ENCODE measurements at regions not wholly inside any gene's neighbourhood (a gene's known extent, or its start where the extent isn't known, plus 50 kb on each side); places are given as distances from the start of the nearest gene placed in this dataset.

GRCh38 chr15:62593681-62594399 lies 428.8 kb upstream of the C2CD4B start:
- H3K4me3 Mint-ChIP-seq (ENCODE audit: unreplicated experiment): no peak overlapping the region
- DNase-seq (ENCODE audit: extremely low spot score, unreplicated experiment): no peak
- TF ChIP-seq, protein P1, sequence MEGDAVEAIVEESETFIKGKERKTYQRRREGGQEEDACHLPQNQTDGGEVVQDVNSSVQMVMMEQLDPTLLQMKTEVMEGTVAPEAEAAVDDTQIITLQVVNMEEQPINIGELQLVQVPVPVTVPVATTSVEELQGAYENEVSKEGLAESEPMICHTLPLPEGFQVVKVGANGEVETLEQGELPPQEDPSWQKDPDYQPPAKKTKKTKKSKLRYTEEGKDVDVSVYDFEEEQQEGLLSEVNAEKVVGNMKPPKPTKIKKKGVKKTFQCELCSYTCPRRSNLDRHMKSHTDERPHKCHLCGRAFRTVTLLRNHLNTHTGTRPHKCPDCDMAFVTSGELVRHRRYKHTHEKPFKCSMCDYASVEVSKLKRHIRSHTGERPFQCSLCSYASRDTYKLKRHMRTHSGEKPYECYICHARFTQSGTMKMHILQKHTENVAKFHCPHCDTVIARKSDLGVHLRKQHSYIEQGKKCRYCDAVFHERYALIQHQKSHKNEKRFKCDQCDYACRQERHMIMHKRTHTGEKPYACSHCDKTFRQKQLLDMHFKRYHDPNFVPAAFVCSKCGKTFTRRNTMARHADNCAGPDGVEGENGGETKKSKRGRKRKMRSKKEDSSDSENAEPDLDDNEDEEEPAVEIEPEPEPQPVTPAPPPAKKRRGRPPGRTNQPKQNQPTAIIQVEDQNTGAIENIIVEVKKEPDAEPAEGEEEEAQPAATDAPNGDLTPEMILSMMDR (IDR thresholded peaks at IDR 0.05): no peak
- no peaks in the 10 kb centered on the region for H3K36me3 Mint-ChIP-seq (ENCODE audit: unreplicated experiment)
- no peak overlapping the region for H3K27ac Mint-ChIP-seq (ENCODE audit: unreplicated experiment)
- no peaks in the 10 kb centered on the region for H3K9me3 Mint-ChIP-seq (ENCODE audit: unreplicated experiment)
- H3K27me3 Mint-ChIP-seq (ENCODE audit: unreplicated experiment): peaks cover 19% of the 10 kb centered on the region
- peaks cover 37% of the 10 kb centered on the region for H3K4me1 Mint-ChIP-seq (ENCODE audit: unreplicated experiment)

DNA sequence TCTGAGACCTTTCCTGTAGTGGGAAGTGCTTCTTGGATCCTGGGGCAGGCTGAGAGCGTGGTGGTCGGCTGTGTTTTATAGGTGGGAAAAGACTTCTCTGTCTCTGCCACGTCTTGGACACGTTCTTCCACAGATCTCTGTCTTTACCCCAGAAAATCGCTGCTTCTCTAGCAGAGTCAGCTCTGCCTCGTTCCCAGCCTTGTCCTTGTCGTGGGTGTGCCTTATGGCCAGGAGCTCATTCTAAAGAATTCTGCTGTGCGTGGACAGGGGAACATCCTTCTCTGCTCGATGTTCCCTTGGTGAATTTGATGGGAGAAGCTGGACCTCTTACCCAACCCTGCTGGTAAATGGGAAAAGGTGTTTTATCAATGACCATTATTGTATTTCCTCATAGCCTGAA lies 433.1 kb upstream of the C2CD4B start:
- Mint-ChIP-seq H3K36me3 (ENCODE audit: unreplicated experiment) (no peaks in the 10 kb centered on the region), H3K9me3 (ENCODE audit: unreplicated experiment) (peaks cover 8% of the 10 kb centered on the region), H3K4me1 (ENCODE audit: unreplicated experiment) (peaks cover 15% of the 10 kb centered on the region), H3K27ac (ENCODE audit: unreplicated experiment) (no peak overlapping the region), H3K27me3 (ENCODE audit: unreplicated experiment) (peaks cover 31% of the 10 kb centered on the region), H3K4me3 (ENCODE audit: unreplicated experiment) (no peak overlapping the region)
- DNase-seq (ENCODE audit: extremely low spot score, unreplicated experiment): no peak
- TF ChIP-seq, protein P1 (IDR thresholded peaks at IDR 0.05): no peak

DNA sequence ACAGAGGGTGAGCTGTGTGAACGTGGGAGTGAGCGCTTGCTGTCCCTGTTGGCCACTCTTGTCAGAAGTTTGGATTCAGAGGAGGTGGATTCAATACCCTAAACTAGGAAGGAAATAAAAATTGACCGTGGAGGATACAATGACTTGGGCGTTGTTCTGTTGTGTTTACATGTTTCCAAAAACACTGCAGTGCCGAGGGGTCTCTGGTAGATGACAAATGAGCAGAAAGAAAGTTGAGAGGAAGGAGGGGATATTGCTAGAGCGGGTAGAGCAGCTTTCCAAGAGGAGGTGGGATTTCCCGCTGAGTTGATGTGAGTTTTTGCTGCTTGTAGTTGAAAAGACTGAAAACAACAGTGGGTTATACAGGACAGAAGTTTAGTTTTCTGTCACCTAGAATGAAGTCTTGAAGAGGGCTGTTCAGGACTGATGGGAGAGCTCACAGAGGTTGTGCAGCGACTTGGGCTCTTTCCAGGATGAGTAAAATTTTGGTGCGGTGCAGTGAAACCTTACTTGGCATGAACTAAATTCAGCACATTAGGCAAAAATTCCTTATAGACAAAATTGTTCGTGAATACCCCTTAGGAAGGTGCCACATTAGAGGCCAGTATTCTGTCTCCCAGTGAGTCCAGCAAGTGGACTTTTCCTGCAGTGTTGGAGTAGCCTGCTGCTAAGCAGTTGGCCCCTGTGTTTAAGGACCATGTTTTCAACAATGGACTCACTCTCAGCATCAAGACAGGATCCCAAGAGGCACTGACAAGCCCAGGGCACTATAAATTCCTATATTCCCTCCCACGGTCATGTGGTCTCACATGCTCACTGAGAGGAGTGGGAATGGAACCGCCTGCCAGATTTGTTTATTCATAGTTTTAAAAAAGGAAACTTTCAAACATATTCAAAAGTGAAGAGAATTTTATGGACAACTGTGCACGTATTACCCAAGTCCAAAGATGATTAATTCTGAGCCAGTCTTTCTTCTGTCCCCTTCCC lies 435.0 kb upstream of the C2CD4B start:
- Mint-ChIP-seq H3K4me1 (ENCODE audit: unreplicated experiment) (peaks cover 20% of the 10 kb centered on the region), H3K27me3 (ENCODE audit: unreplicated experiment) (peaks cover 31% of the 10 kb centered on the region), H3K27ac (ENCODE audit: unreplicated experiment) (no peak overlapping the region), H3K9me3 (ENCODE audit: unreplicated experiment) (peaks cover 8% of the 10 kb centered on the region), H3K36me3 (ENCODE audit: unreplicated experiment) (no peaks in the 10 kb centered on the region), H3K4me3 (ENCODE audit: unreplicated experiment) (no peak overlapping the region)
- no peak for DNase-seq (ENCODE audit: extremely low spot score, unreplicated experiment)
- TF ChIP-seq, protein P1 (IDR thresholded peaks at IDR 0.05): no peak

GRCh38 chr15:62601777-62602545 lies 436.9 kb upstream of the C2CD4B start:
- Mint-ChIP-seq H3K36me3 (ENCODE audit: unreplicated experiment) (no peaks in the 10 kb centered on the region), H3K4me3 (ENCODE audit: unreplicated experiment) (no peak overlapping the region), H3K9me3 (ENCODE audit: unreplicated experiment) (peaks cover 8% of the 10 kb centered on the region), H3K27me3 (ENCODE audit: unreplicated experiment) (peaks cover 29% of the 10 kb centered on the region), H3K4me1 (ENCODE audit: unreplicated experiment) (peaks cover 27% of the 10 kb centered on the region), H3K27ac (ENCODE audit: unreplicated experiment) (no peak overlapping the region)
- TF ChIP-seq, protein P1 (IDR thresholded peaks at IDR 0.05): no peak
- no peak for DNase-seq (ENCODE audit: extremely low spot score, unreplicated experiment)

All from osteocyte (in vitro differentiated cells).